Osteoblast (primary cell): ENCODE measurements at regions not wholly inside any gene's neighbourhood (a gene's known extent, or its start where the extent isn't known, plus 50 kb on each side); places are given as distances from the start of the nearest gene placed in this dataset.

ENCODE experiments used
- DNase-seq: peaks from one replicate; pipeline ENCODE4 v3.0.0; 2011; ENCODE audit warnings: low spot score, mixed read lengths; ENCODE audit not compliant: insufficient read length; ENCODE audit errors: missing footprints
- H2AFZ ChIP-seq: 2 replicates; pipeline ENCODE4 v1.6.0; 2011; ENCODE audit warnings: mild to moderate bottlenecking, low read length
- H3K27ac ChIP-seq: 2 replicates; pipeline ENCODE4 v1.5.1; 2011; ENCODE audit warnings: mild to moderate bottlenecking, low read depth, low read length, moderate library complexity
- H3K27me3 ChIP-seq: 2 replicates; pipeline ENCODE4 v1.6.0; 2012; ENCODE audit warnings: mild to moderate bottlenecking, control low read depth, inconsistent platforms, low read length, moderate library complexity; ENCODE audit not compliant: insufficient read depth
- H3K36me3 ChIP-seq: 2 replicates; pipeline ENCODE4 v1.5.1; 2011; ENCODE audit warnings: mild to moderate bottlenecking, low read length, control low read depth, moderate library complexity; ENCODE audit not compliant: insufficient read depth
- H3K4me1 ChIP-seq: 2 replicates; pipeline ENCODE4 v1.5.1; 2011; ENCODE audit warnings: mild to moderate bottlenecking, low read length, control low read depth, moderate library complexity; ENCODE audit not compliant: insufficient read depth
- H3K4me2 ChIP-seq: 2 replicates; pipeline ENCODE4 v1.6.0; 2011; ENCODE audit warnings: mild to moderate bottlenecking, low read length; ENCODE audit not compliant: insufficient read depth
- H3K4me3 ChIP-seq: fragments of 200-600 bp; sonication (generic); 3 replicates; pipeline ENCODE4 v1.5.1; 2012; ENCODE audit warnings: mild to moderate bottlenecking, low read length, inconsistent platforms; ENCODE audit not compliant: insufficient read depth
- H3K79me2 ChIP-seq: 2 replicates; pipeline ENCODE4 v1.6.0; 2012; ENCODE audit warnings: mild to moderate bottlenecking, low read length, control low read depth, inconsistent platforms; ENCODE audit not compliant: insufficient read depth
- H3K9me3 ChIP-seq: 2 replicates; pipeline ENCODE4 v1.5.1; 2011; ENCODE audit warnings: low read depth, low read length, control low read depth
- H4K20me1 ChIP-seq: 2 replicates; pipeline ENCODE4 v1.6.0; 2012; ENCODE audit warnings: mild to moderate bottlenecking, low read length, control low read depth; ENCODE audit not compliant: insufficient read depth
- TF ChIP-seq, protein P1 (sequence below): IDR thresholded peaks from 2 replicates; pipeline ENCODE4 v1.5.1; 2011; ENCODE audit warnings: mild to moderate bottlenecking, low read depth, low read length, moderate library complexity; ENCODE audit errors: extremely low read depth

DNA sequence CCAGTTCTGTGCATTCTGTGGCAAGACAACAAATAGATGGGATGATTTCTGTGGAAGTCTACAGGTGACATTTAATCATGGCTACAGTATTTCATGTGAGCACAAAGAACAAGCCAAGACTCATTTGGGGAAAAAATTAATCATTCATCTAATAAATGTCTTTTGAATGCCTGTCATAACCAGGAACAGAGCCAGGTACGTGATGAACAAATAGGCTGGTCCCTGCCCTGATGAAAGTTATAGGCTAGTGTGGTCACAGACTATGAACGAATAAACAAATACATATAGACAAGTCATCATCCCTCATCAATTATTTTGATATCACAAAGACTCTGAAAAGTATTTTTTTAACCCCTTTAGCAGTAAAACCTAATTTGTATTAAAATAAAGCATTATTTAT lies 226.4 kb upstream of the RRP15 start:
- TF ChIP-seq, protein P1, sequence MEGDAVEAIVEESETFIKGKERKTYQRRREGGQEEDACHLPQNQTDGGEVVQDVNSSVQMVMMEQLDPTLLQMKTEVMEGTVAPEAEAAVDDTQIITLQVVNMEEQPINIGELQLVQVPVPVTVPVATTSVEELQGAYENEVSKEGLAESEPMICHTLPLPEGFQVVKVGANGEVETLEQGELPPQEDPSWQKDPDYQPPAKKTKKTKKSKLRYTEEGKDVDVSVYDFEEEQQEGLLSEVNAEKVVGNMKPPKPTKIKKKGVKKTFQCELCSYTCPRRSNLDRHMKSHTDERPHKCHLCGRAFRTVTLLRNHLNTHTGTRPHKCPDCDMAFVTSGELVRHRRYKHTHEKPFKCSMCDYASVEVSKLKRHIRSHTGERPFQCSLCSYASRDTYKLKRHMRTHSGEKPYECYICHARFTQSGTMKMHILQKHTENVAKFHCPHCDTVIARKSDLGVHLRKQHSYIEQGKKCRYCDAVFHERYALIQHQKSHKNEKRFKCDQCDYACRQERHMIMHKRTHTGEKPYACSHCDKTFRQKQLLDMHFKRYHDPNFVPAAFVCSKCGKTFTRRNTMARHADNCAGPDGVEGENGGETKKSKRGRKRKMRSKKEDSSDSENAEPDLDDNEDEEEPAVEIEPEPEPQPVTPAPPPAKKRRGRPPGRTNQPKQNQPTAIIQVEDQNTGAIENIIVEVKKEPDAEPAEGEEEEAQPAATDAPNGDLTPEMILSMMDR, result no peak
- no peaks in the 10 kb centered on the region for H3K27me3 ChIP-seq
- H2AFZ ChIP-seq, result no peak overlapping the region
- H3K4me2 ChIP-seq, result no peak overlapping the region
- no peaks in the 10 kb centered on the region for H3K36me3 ChIP-seq
- DNase-seq, result no peak
- no peaks in the 10 kb centered on the region for H3K9me3 ChIP-seq
- no peaks in the 10 kb centered on the region for H3K79me2 ChIP-seq
- H3K4me3 ChIP-seq, result no peak overlapping the region
- H4K20me1 ChIP-seq, result no peaks in the 10 kb centered on the region
- H3K4me1 ChIP-seq, result no peaks in the 10 kb centered on the region
- H3K27ac ChIP-seq, result no peak overlapping the region

DNA sequence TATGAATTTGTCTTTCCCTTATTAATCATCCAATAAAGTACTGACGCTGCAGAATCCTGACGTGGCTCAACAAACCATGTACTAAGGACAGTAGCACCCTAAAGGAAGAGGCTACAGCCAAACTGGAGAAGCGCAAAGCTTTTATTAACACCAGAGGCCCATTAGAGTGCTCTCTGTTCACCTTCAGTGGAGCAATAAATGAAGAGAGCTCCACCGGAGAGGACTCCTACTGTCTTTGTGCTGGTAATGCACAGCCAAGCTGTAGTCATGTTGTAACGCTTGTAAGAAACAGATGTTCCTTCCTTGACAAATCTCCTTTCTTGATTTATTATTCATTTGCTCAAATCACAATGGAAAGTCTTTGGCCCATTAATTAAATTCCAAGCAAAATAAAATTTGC lies 220.7 kb upstream of the RRP15 start:
- H4K20me1 ChIP-seq, result no peaks in the 10 kb centered on the region
- H3K4me1 ChIP-seq, result no peaks in the 10 kb centered on the region
- no peak overlapping the region for H2AFZ ChIP-seq
- no peak for DNase-seq
- no peaks in the 10 kb centered on the region for H3K36me3 ChIP-seq
- no peak overlapping the region for H3K4me3 ChIP-seq
- H3K27ac ChIP-seq, result no peak overlapping the region
- no peaks in the 10 kb centered on the region for H3K27me3 ChIP-seq
- TF ChIP-seq, protein P1, result no peak
- no peaks in the 10 kb centered on the region for H3K9me3 ChIP-seq
- H3K79me2 ChIP-seq, result no peaks in the 10 kb centered on the region
- no peak overlapping the region for H3K4me2 ChIP-seq

DNA sequence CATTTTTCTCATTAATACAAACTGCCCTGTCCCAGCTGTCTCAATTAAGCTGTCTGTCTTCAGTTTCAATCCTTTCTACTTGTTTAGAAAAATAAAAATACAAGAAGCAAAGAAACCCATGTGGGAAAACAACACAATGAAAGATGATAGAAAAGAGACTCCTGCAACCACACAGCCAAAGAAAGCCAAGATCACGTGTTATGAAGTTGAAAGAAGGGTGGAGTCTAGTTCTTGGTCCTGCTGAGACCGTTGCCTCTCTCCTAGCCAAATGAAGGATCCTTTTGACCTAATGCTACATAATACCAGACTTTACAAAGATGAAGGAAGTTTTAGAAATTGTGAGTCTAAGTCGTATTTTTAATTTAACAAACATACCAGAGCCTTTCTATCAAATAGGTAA lies 218.8 kb upstream of the RRP15 start:
- Histone ChIP-seq H4K20me1 (no peaks in the 10 kb centered on the region), H3K27me3 (no peaks in the 10 kb centered on the region), H3K4me1 (no peaks in the 10 kb centered on the region), H3K4me3 (no peak overlapping the region), H3K4me2 (no peak overlapping the region), H2AFZ (no peak overlapping the region), H3K9me3 (no peaks in the 10 kb centered on the region), H3K79me2 (no peaks in the 10 kb centered on the region), H3K27ac (no peak overlapping the region), H3K36me3 (no peaks in the 10 kb centered on the region)
- no peak for DNase-seq
- TF ChIP-seq, protein P1, result no peak

DNA sequence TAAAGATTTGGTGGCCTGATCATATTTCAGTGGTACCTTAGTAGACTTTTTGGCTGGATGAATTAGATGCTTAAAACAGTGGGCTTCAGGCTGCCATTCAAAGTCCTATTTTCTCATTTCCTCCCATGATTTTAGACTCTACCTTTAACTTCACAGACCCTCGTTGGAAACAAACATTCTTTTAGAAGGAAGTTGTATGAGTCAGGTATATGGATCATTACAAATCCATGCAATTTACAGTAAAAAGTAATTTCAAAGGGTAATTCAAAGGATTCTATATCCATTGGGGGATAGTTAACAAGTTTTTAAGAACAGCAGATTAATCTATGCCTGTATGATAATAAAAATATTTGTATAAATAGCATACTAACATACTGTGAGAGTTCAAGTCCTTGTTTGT lies 216.9 kb upstream of the RRP15 start:
- Histone ChIP-seq H3K4me2 (no peak overlapping the region), H3K4me3 (no peak overlapping the region), H2AFZ (no peak overlapping the region), H4K20me1 (no peaks in the 10 kb centered on the region), H3K27me3 (no peaks in the 10 kb centered on the region), H3K36me3 (no peaks in the 10 kb centered on the region), H3K27ac (no peak overlapping the region), H3K9me3 (no peaks in the 10 kb centered on the region), H3K79me2 (no peaks in the 10 kb centered on the region), H3K4me1 (no peaks in the 10 kb centered on the region)
- TF ChIP-seq, protein P1, result no peak
- DNase-seq, result no peak
